Endothelial cell of umbilical vein (primary cell): ENCODE measurements at regions not wholly inside any gene's neighbourhood (a gene's known extent, or its start where the extent isn't known, plus 50 kb on each side); places are given as distances from the start of the nearest gene placed in this dataset.

ENCODE experiments used
- BruUV-seq: library from RNA; stranded (reverse); fragments of 400-500 nt; replicated peaks from 2 replicates; lab custom pipeline; 2021; lab: Mats Ljungman, UMichigan
- CTCF ChIA-PET: fragments of 300-600, 350-600 bp; sonication (Branson Sonifier 250); formaldehyde crosslinking; loops from one replicate; lab custom pipeline; 2021; ENCODE audit warnings: antibody characterized with exemption, inconsistent platforms; lab: Charles Lee
- POLR2A ChIA-PET: fragments of 300-600, 350-600 bp; sonication (Branson Sonifier 250); formaldehyde crosslinking; loops from one replicate; lab custom pipeline; 2021; ENCODE audit warnings: antibody characterized with exemption, inconsistent platforms; lab: Charles Lee
- DNase-seq: peaks from one replicate; pipeline ENCODE4 v3.0.0-alpha.2; 2011; ENCODE audit warnings: low read depth, low spot score
- FAIRE-seq: peaks from 2 replicates; lab custom pipeline; 2011; peaks lifted over from hg19 to GRCh38; lab: Jason Lieb, UNC
- H2AFZ ChIP-seq: 2 replicates; pipeline ENCODE4 v1.6.0; 2012; ENCODE audit warnings: low read depth, low read length, control low read depth, inconsistent platforms
- H3K27ac ChIP-seq: 2 replicates; pipeline ENCODE4 v1.5.1; 2011; ENCODE audit warnings: low read depth, mild to moderate bottlenecking, control low read depth, low read length, moderate library complexity; ENCODE audit not compliant: insufficient read depth
- H3K27me3 ChIP-seq, 2 experiments: 2 replicates each; pipeline versions ENCODE4 v1.6.0 to v1.6.1; 2011; ENCODE audit warnings: low read length in 2 of 2, mixed read lengths in 1 of 2; ENCODE audit not compliant: control insufficient read depth in 2 of 2, insufficient read depth in 2 of 2
- H3K36me3 ChIP-seq, 2 experiments: 2 replicates in 1 of 2; 3 replicates in 1 of 2; pipeline ENCODE4 v1.5.1; 2011; ENCODE audit warnings: low read length in 2 of 2, mild to moderate bottlenecking in 1 of 2, moderate library complexity in 1 of 2; ENCODE audit not compliant: control insufficient read depth in 2 of 2, insufficient read depth in 2 of 2; ENCODE audit errors: extremely low read depth in 1 of 2
- H3K4me1 ChIP-seq: 3 replicates; pipeline ENCODE4 v1.5.1; 2011; ENCODE audit warnings: mild to moderate bottlenecking, low read length; ENCODE audit not compliant: control insufficient read depth, insufficient read depth; ENCODE audit errors: extremely low read depth
- H3K4me2 ChIP-seq: 2 replicates; pipeline ENCODE4 v1.6.1; 2011; ENCODE audit warnings: low read length, control low read depth, mixed read lengths; ENCODE audit not compliant: insufficient read depth
- H3K4me3 ChIP-seq, 3 experiments: fragments of 200-600 bp in 1 of 3; sonication (generic), shearing (Covaris generic) in 1 of 3; replicated peaks in 1 of 3; 2 replicates each; pipeline ENCODE4 v1.5.1; 2011 to 2016; ENCODE audit warnings: control low read depth in 3 of 3, low read length in 3 of 3, mild to moderate bottlenecking in 2 of 3, inconsistent platforms in 1 of 3, low read depth in 1 of 3, moderate library complexity in 1 of 3; ENCODE audit not compliant: insufficient read depth in 1 of 3
- H3K79me2 ChIP-seq: 2 replicates; pipeline ENCODE4 v1.6.0; 2012; ENCODE audit warnings: low read length, inconsistent platforms; ENCODE audit not compliant: control insufficient read depth, insufficient read depth
- H3K9ac ChIP-seq: replicated peaks from 2 replicates; pipeline ENCODE3; 2011; ENCODE audit warnings: low read length, control low read depth; ENCODE audit not compliant: insufficient read depth; ENCODE audit errors: extremely low read depth
- H3K9me1 ChIP-seq: replicated peaks from 3 replicates; pipeline ENCODE4 v1.6.0; 2011; ENCODE audit warnings: mild to moderate bottlenecking, low read length; ENCODE audit not compliant: control insufficient read depth, insufficient read depth; ENCODE audit errors: extremely low read depth
- H3K9me3 ChIP-seq: replicated peaks from 2 replicates; pipeline ENCODE4 v1.5.1; 2012; ENCODE audit warnings: low read length, inconsistent platforms; ENCODE audit not compliant: control insufficient read depth, insufficient read depth
- H4K20me1 ChIP-seq: replicated peaks from 2 replicates; pipeline ENCODE3; 2011; ENCODE audit warnings: mild to moderate bottlenecking, low read length; ENCODE audit not compliant: control insufficient read depth, insufficient read depth; ENCODE audit errors: extremely low read depth
- CTCF ChIP-seq, 2 donors: IDR thresholded peaks; 1 replicate in 1 of 2; 2 replicates in 1 of 2; pipeline ENCODE4 v1.5.1; 2011; ENCODE audit warnings: low read length in 2 of 2, mild to moderate bottlenecking in 2 of 2, moderate library complexity in 2 of 2, control low read depth in 1 of 2, inconsistent platforms in 1 of 2, low read depth in 1 of 2; ENCODE audit not compliant: insufficient read depth in 1 of 2; ENCODE audit errors: extremely low read depth in 1 of 2
- EZH2 ChIP-seq: IDR thresholded peaks from 2 replicates; pipeline ENCODE4 v1.6.1; 2012; ENCODE audit warnings: borderline replicate concordance, low read depth, mild to moderate bottlenecking, moderate library complexity, low read length, inconsistent platforms; ENCODE audit not compliant: severe bottlenecking
- dilution Hi-C: fragments of 300-500 bp; cut with MboI; formaldehyde crosslinking; loops from one replicate; pipeline ENCODE4 v1.15.0; 2019; ENCODE audit warnings: low sequenced_read_pairs; ENCODE audit not compliant: extremely low pct_ligation_motif_present
- intact Hi-C: fragments of 100-400 bp; cut with micrococcal nuclease; formaldehyde crosslinking; loops from one replicate; pipeline ENCODE4 v1.10.0; 2022
- TF ChIP-seq, protein P1 (sequence below): IDR thresholded peaks from 2 replicates; pipeline ENCODE4 v1.6.1; 2011; ENCODE audit not compliant: insufficient read depth, insufficient read length

- no peak for TF ChIP-seq EZH2
- TF ChIP-seq, protein P1, sequence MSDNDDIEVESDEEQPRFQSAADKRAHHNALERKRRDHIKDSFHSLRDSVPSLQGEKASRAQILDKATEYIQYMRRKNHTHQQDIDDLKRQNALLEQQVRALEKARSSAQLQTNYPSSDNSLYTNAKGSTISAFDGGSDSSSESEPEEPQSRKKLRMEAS, result no peak
- Histone ChIP-seq H4K20me1 (no peaks in the 10 kb centered on the region), H3K79me2 (no peaks in the 10 kb centered on the region), H3K9ac (no peak overlapping the region), H3K4me1 (no peaks in the 10 kb centered on the region), H3K9me3 (no peaks in the 10 kb centered on the region), H3K4me3 (no peak overlapping the region), H3K9me1 (no peaks in the 10 kb centered on the region), H3K4me2 (no peak overlapping the region), H2AFZ (no peak overlapping the region), H3K27me3 (peaks cover 0 to 2% of the 10 kb centered on the region in 2 experiments), H3K27ac (no peak overlapping the region), H3K36me3 (no peaks in the 10 kb centered on the region)
- intact Hi-C loops, result no loop called here
- POLR2A ChIA-PET, result no interaction called here
- DNase-seq (no peak), FAIRE-seq (no peak)
- no TSS peak for BruUV-seq
- CTCF ChIA-PET, result interaction anchor here (4.0 kb wide), 1 partner anchor 16 kb away, joined by 18 read pairs; no protein-coding TSS in a partner anchor
- dilution Hi-C loops, result no loop called here
These were observed 128.5 kb upstream of the DCN start for GRCh38 chr12:91311081-91311480.

DNA sequence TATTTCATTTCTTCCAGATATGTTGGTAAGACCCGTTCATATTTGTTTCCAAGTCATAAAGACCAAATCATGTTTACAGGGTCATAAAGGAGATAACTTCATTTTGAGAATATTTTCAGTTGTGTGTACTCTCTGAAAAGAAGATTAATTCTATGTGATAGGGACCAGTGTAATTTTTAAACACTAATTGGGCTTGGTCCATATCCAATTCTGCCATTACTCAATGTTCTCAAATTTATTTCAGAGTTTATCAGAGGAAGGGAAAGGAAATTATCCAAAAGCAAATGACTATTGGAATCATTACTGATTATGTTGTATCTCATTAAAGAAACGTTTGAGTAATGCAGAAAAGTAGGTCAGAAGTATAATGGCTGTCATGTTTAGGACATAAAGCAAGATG, 126.8 kb upstream of the DCN start:
- H3K27ac ChIP-seq, result no peak overlapping the region
- no peak for DNase-seq
- H3K36me3 ChIP-seq, result no peaks in the 10 kb centered on the region
- no peaks in the 10 kb centered on the region for H3K79me2 ChIP-seq
- H3K9me1 ChIP-seq, result no peaks in the 10 kb centered on the region
- POLR2A ChIA-PET, result no interaction called here
- no peaks in the 10 kb centered on the region for H3K4me1 ChIP-seq
- H4K20me1 ChIP-seq, result no peaks in the 10 kb centered on the region
- no peak overlapping the region for H3K9ac ChIP-seq
- H3K9me3 ChIP-seq, result no peaks in the 10 kb centered on the region
- peaks cover 0 to 2% of the 10 kb centered on the region in 2 experiments for H3K27me3 ChIP-seq
- intact Hi-C loops, result no loop called here
- no peak overlapping the region for H2AFZ ChIP-seq
- H3K4me2 ChIP-seq, result no peak overlapping the region
- no TSS peak for BruUV-seq
- dilution Hi-C loops, result no loop called here
- CTCF ChIA-PET, result interaction anchor here (4.0 kb wide), 1 partner anchor 17 kb away, joined by 18 read pairs; no protein-coding TSS in a partner anchor
- no peak for TF ChIP-seq CTCF (IDR thresholded peaks at IDR 0.05; ENCODE audit: extremely low read depth in 1 of 2, insufficient read depth in 1 of 2, low read depth in 1 of 2, low read length in 2 of 2)
- no peak overlapping the region for H3K4me3 ChIP-seq
- no peak for FAIRE-seq
